ENCODE measurements at regions not wholly inside any gene's neighbourhood (a gene's known extent, or its start where the extent isn't known, plus 50 kb on each side); places are given as distances from the start of the nearest gene placed in this dataset.

DNA sequence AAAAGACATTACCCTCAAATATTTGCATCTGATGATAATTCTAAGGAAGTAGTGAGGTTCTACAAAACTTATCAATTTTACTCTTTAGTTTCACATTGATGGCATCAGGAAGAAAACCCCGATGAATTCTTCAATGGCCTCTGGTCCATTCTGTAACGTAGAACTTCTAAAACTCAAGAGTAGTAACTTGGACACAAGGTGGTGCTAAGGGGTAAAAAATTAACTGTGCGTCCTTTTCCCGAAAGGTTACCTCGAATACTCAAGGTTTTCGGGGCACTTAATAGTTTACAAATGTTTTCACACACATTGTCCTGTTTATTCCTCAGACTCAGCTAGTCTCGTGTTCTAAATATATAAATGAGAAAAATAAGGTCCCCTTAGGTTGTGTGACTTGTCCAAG, 517.3 kb upstream of the ZFHX3 start:
- TF ChIP-seq POLR2AphosphoS5 (IDR thresholded peaks at IDR 0.05; ENCODE audit: low read depth, low read length) (no peak), SIN3A (IDR thresholded peaks at IDR 0.05; ENCODE audit: borderline replicate concordance, insufficient read depth, low read depth, low read length) (no peak), TCF7L2 (IDR thresholded peaks at IDR 0.05; ENCODE audit: low read depth, low read length) (no peak)
- TF ChIP-seq, protein P1, sequence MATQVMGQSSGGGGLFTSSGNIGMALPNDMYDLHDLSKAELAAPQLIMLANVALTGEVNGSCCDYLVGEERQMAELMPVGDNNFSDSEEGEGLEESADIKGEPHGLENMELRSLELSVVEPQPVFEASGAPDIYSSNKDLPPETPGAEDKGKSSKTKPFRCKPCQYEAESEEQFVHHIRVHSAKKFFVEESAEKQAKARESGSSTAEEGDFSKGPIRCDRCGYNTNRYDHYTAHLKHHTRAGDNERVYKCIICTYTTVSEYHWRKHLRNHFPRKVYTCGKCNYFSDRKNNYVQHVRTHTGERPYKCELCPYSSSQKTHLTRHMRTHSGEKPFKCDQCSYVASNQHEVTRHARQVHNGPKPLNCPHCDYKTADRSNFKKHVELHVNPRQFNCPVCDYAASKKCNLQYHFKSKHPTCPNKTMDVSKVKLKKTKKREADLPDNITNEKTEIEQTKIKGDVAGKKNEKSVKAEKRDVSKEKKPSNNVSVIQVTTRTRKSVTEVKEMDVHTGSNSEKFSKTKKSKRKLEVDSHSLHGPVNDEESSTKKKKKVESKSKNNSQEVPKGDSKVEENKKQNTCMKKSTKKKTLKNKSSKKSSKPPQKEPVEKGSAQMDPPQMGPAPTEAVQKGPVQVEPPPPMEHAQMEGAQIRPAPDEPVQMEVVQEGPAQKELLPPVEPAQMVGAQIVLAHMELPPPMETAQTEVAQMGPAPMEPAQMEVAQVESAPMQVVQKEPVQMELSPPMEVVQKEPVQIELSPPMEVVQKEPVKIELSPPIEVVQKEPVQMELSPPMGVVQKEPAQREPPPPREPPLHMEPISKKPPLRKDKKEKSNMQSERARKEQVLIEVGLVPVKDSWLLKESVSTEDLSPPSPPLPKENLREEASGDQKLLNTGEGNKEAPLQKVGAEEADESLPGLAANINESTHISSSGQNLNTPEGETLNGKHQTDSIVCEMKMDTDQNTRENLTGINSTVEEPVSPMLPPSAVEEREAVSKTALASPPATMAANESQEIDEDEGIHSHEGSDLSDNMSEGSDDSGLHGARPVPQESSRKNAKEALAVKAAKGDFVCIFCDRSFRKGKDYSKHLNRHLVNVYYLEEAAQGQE (IDR thresholded peaks at IDR 0.05; ENCODE audit: insufficient read depth in 1 of 2, low read depth in 2 of 2, low read length in 1 of 2) = no peak
- TF ChIP-seq, protein P2, sequence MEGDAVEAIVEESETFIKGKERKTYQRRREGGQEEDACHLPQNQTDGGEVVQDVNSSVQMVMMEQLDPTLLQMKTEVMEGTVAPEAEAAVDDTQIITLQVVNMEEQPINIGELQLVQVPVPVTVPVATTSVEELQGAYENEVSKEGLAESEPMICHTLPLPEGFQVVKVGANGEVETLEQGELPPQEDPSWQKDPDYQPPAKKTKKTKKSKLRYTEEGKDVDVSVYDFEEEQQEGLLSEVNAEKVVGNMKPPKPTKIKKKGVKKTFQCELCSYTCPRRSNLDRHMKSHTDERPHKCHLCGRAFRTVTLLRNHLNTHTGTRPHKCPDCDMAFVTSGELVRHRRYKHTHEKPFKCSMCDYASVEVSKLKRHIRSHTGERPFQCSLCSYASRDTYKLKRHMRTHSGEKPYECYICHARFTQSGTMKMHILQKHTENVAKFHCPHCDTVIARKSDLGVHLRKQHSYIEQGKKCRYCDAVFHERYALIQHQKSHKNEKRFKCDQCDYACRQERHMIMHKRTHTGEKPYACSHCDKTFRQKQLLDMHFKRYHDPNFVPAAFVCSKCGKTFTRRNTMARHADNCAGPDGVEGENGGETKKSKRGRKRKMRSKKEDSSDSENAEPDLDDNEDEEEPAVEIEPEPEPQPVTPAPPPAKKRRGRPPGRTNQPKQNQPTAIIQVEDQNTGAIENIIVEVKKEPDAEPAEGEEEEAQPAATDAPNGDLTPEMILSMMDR (IDR thresholded peaks at IDR 0.05) = peak; percentile 39; the same call in 1 of the 2 replicates

Data from Panc1 (cell line).